Prostate gland (tissue), 2 donors: ENCODE measurements at regions not wholly inside any gene's neighbourhood (a gene's known extent, or its start where the extent isn't known, plus 50 kb on each side); places are given as distances from the start of the nearest gene placed in this dataset.

ENCODE experiments used
- DNase-seq: peaks from one replicate; pipeline ENCODE4 v3.0.0-alpha.2; 2019; ENCODE audit warnings: low spot score
- H3K27ac ChIP-seq, 2 donors: fragments of 200-600 bp; sonication (generic); 2 replicates each; pipeline ENCODE4 v1.5.1; 2017 to 2019
- H3K27me3 ChIP-seq: fragments of 200-600 bp; sonication (generic); replicated peaks from 2 replicates; pipeline ENCODE4 v1.5.1; 2019; ENCODE audit not compliant: insufficient read depth
- H3K36me3 ChIP-seq, 2 donors: fragments of 200-600 bp; sonication (generic); 1 replicate in 1 of 2; 2 replicates in 1 of 2; pipeline versions ENCODE4 v1.5.1 to v1.8.1; 2017 to 2019
- H3K4me1 ChIP-seq: fragments of 200-600 bp; sonication (generic); replicated peaks from 2 replicates; pipeline ENCODE4 v1.5.1; 2019
- H3K4me3 ChIP-seq, 2 donors: fragments of 200-600 bp; sonication (generic); 2 replicates each; pipeline ENCODE4 v1.5.1; 2017 to 2019
- H3K9me3 ChIP-seq: fragments of 200-600 bp; sonication (generic); 2 replicates; pipeline ENCODE4 v1.5.1; 2017
- POLR2A ChIP-seq: fragments of 450-650 bp; IDR thresholded peaks from one replicate; pipeline ENCODE4 v1.6.1; 2016; ENCODE audit warnings: antibody characterized with exemption, mild to moderate bottlenecking
- POLR2AphosphoS5 ChIP-seq: sonication (generic); formaldehyde crosslinking; IDR thresholded peaks from one replicate; pipeline ENCODE4 v1.6.1; 2017; ENCODE audit warnings: antibody characterized with exemption
- WGBS: methylation state at CpG from one replicate; pipeline ENCODE4 v1.1.5; 2018; 5-methylcytosine and 5-hydroxymethylcytosine counted together
- intact Hi-C: fragments of 100-400 bp; cut with DNase I; formaldehyde crosslinking; loops from one replicate; pipeline ENCODE4 v1.14.2; 2022
- TF ChIP-seq, protein P1 (sequence below), 4 experiments: fragments of 200-600 bp in 2 of 4; fragments of 450-650 bp in 2 of 4; sonication (generic) in 2 of 4; IDR thresholded peaks; 1 replicate in 3 of 4; 2 replicates in 1 of 4; pipeline ENCODE4 v1.5.1; 2016 to 2019; ENCODE audit warnings: antibody characterized with exemption in 4 of 4, mild to moderate bottlenecking in 2 of 4, moderate library complexity in 2 of 4

DNA sequence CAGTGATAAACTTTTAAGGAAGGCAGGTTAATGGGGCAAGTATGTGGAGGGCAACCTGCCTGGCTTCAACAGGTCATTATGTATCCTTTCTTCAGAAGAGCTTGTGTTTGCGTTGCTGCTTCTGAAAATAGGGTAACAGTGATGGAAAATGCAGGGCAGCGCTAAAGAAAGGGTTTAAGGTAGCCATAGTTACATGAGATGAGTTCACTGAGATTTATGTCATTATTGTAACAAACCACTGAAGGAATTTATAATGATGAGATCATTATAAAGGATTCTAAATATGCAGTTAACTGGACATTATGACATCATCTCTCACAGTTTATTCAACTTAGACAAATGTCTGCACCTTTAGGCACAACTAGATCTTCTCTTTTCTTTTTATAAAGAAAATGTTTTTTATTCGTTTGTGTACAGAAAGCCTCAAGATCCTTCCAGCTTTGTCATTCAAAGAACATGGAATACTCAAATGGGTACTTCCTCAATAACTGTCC, 291.6 kb upstream of the SMARCA2 start:
- Histone ChIP-seq H3K9me3 (no peaks in the 10 kb centered on the region), H3K4me1 (no peaks in the 10 kb centered on the region), H3K27ac (no peak overlapping the region), H3K36me3 (no peaks in the 10 kb centered on the region), H3K4me3 (no peak overlapping the region), H3K27me3 (no peaks in the 10 kb centered on the region)
- intact Hi-C loops, result no loop called here
- 73% methylated on average over 3 of the region's 3 CpGs for WGBS
- TF ChIP-seq, protein P1, sequence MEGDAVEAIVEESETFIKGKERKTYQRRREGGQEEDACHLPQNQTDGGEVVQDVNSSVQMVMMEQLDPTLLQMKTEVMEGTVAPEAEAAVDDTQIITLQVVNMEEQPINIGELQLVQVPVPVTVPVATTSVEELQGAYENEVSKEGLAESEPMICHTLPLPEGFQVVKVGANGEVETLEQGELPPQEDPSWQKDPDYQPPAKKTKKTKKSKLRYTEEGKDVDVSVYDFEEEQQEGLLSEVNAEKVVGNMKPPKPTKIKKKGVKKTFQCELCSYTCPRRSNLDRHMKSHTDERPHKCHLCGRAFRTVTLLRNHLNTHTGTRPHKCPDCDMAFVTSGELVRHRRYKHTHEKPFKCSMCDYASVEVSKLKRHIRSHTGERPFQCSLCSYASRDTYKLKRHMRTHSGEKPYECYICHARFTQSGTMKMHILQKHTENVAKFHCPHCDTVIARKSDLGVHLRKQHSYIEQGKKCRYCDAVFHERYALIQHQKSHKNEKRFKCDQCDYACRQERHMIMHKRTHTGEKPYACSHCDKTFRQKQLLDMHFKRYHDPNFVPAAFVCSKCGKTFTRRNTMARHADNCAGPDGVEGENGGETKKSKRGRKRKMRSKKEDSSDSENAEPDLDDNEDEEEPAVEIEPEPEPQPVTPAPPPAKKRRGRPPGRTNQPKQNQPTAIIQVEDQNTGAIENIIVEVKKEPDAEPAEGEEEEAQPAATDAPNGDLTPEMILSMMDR (IDR thresholded peaks at IDR 0.05), result no peak
- TF ChIP-seq POLR2A, result no peak
- TF ChIP-seq POLR2AphosphoS5, result no peak
- no peak for DNase-seq

DNA sequence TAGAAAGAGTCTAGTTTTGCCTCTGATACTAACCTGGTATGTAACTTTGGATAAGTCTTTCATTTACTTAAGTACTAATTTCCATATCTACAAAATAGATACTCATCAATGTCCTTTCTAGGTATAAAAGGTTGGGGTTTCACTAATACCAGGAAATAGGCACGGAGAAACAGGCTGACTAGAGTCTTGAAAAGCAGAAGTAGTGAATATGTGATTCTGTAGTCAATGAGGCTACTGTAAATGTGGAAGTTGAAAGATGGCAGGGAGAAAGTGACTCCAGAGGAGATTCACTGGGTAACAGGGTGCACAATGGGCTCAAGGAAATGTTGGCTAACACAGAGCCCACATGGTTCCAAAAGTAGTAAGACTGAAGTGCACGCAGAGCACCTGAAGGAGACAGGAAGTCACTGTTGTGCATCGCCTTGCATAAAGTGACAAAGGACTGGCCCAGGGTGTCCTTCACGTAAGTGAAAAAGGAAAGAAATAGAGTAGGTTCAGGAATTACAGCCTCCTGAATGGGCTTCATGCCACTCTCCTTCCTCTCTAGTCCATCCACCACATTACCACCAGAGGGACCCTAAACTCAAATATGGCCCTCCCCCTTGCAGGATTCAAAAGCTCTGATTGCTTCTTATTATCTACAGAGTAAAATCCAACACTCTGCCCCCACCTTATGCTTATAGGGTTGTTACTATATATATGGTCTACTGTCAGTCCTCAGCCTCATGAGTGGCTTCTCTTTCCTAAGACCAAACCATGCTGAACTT, 288.0 kb upstream of the SMARCA2 start:
- Histone ChIP-seq H3K36me3 (no peaks in the 10 kb centered on the region), H3K4me1 (no peaks in the 10 kb centered on the region), H3K9me3 (no peaks in the 10 kb centered on the region), H3K4me3 (no peak overlapping the region), H3K27ac (no peak overlapping the region), H3K27me3 (no peaks in the 10 kb centered on the region)
- intact Hi-C loops, result no loop called here
- no peak for DNase-seq
- 90% methylated on average over 4 of the region's 4 CpGs for WGBS
- TF ChIP-seq POLR2A (no peak), POLR2AphosphoS5 (no peak)
- TF ChIP-seq, protein P1 (IDR thresholded peaks at IDR 0.05), result peak in 2 of 4 experiments; percentile 8 to 13

DNA sequence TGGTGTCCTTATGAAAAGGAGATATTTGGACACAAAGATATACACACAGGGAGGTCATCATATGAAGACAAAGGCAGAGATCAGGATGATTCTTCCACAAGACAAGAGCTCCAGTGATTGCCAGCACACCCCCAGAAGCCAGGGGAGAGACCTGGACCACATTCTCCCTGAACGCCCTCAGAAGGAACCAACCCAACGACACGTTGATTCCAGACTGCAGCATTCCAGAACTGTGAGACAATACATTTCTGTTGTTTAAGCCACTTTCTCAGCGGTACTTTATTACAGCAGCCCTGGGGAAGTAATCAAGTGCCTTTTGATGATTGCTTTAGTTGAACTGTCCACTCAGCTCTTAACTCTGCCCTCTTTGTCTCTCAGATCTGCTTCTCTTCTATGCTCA, 285.5 kb upstream of the SMARCA2 start:
- TF ChIP-seq POLR2A (no peak), POLR2AphosphoS5 (no peak)
- TF ChIP-seq, protein P1 (IDR thresholded peaks at IDR 0.05), result no peak
- Histone ChIP-seq H3K4me3 (no peak overlapping the region), H3K27ac (no peak overlapping the region), H3K36me3 (no peaks in the 10 kb centered on the region), H3K9me3 (no peaks in the 10 kb centered on the region), H3K4me1 (no peaks in the 10 kb centered on the region), H3K27me3 (no peaks in the 10 kb centered on the region)
- DNase-seq, result no peak
- intact Hi-C loops, result no loop called here
- WGBS, result 28% methylated on average over 4 of the region's 4 CpGs

DNA sequence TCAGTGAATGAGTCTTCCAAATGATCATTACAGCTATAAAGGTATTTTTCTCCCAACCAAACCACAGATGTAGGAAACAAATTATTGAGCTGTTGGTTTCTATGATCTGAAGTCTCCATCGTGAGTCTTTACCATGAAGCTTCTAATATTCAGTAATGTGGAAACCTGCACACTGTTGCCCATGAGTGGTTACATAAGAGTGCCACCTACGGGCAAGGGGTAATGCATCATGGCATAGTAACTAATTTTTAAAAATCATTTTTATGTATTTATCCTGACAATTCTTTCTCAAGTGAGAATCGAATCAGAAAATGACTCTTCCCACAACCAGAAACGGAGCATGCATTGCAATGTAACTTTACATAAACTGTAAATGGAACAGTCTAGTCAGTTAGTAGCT, 282.5 kb upstream of the SMARCA2 start:
- Histone ChIP-seq H3K4me3 (no peak overlapping the region), H3K27ac (no peak overlapping the region), H3K27me3 (no peaks in the 10 kb centered on the region), H3K4me1 (no peaks in the 10 kb centered on the region), H3K9me3 (no peaks in the 10 kb centered on the region), H3K36me3 (no peaks in the 10 kb centered on the region)
- no peak for DNase-seq
- intact Hi-C loops, result no loop called here
- TF ChIP-seq, protein P1 (IDR thresholded peaks at IDR 0.05), result no peak
- TF ChIP-seq POLR2AphosphoS5 (no peak), POLR2A (no peak)
- WGBS, result 43% methylated on average over 4 of the region's 4 CpGs
